HepG2 (cell line): ENCODE measurements at regions not wholly inside any gene's neighbourhood (a gene's known extent, or its start where the extent isn't known, plus 50 kb on each side); places are given as distances from the start of the nearest gene placed in this dataset.
"Not testable (repeated sequence)": the region's sequence is repeated elsewhere in the genome, so short reads cannot be mapped to it uniquely, and the experiment has no call there.

Experiments used
- ATAC-seq: fragments of 200-7000 bp; cut with Tn5 transposase; 3 replicates; pipeline ENCODE4 v1.9.1; 2020; ENCODE audit warnings: mild to moderate bottlenecking, moderate library complexity
- BruUV-seq: library from RNA; stranded (reverse); fragments of 400-500 nt; replicated peaks from 2 replicates; lab custom pipeline; 2021; lab: Mats Ljungman, UMichigan
- CTCF ChIA-PET: fragments of 300-600 bp; formaldehyde crosslinking; extraction: SDS; loops from one replicate; lab custom pipeline; 2021; ENCODE audit warnings: low total read pairs, inconsistent platforms, low intra/inter-chr PET ratio; lab: Yijun Ruan, JAX
- POLR2A ChIA-PET: fragments of 350-600 bp; sonication (Branson Sonifier 250); formaldehyde crosslinking; loops from one replicate; lab custom pipeline; 2020; ENCODE audit warnings: antibody characterized with exemption, inconsistent platforms; lab: Yijun Ruan, JAX
- DNase-seq: peaks from one replicate; pipeline ENCODE4 v3.0.0-alpha.2; 2015; ENCODE audit warnings: low spot score
- FAIRE-seq: peaks from 3 replicates; lab custom pipeline; 2011; peaks lifted over from hg19 to GRCh38; lab: Jason Lieb, UNC
- H2AFZ ChIP-seq: one replicate; pipeline ENCODE4 v1.6.1; 2011; ENCODE audit warnings: low read length, inconsistent platforms
- H3K27ac ChIP-seq: fragments of 300-600 bp; 3 replicates; pipeline ENCODE4 v1.8.0; 2011; ENCODE audit warnings: mixed run types, mild to moderate bottlenecking, mixed read lengths, low read length, inconsistent platforms; ENCODE audit not compliant: insufficient read depth; ENCODE audit errors: extremely low read length
- H3K27me3 ChIP-seq, 2 experiments: fragments of 200-600 bp in 1 of 2; 2 replicates in 1 of 2; 3 replicates in 1 of 2; pipeline versions ENCODE4 v1.6.0 to v1.8.0; 2011; ENCODE audit warnings: low read length in 2 of 2, mild to moderate bottlenecking in 2 of 2, moderate library complexity in 2 of 2, inconsistent platforms in 1 of 2; ENCODE audit not compliant: insufficient read depth in 2 of 2, control insufficient read depth in 1 of 2
- H3K36me3 ChIP-seq, 2 experiments: fragments of 200-600 bp in 1 of 2; replicated peaks in 1 of 2; 2 replicates in 1 of 2; 3 replicates in 1 of 2; pipeline versions ENCODE4 v1.5.1 to v1.8.0; 2011; ENCODE audit warnings: low read length in 2 of 2, inconsistent platforms in 1 of 2; ENCODE audit not compliant: insufficient read depth in 2 of 2, control insufficient read depth in 1 of 2
- H3K4me1 ChIP-seq: 2 replicates; pipeline ENCODE4 v1.5.1; 2012; ENCODE audit warnings: low read length, inconsistent platforms; ENCODE audit not compliant: insufficient read depth
- H3K4me2 ChIP-seq: 2 replicates; pipeline ENCODE4 v1.6.0; 2011; ENCODE audit warnings: low read depth, low read length, inconsistent platforms
- H3K4me3 ChIP-seq, 3 experiments: fragments of 200-600 bp in 1 of 3; sonication (generic), shearing (Covaris generic) in 1 of 3; replicated peaks in 1 of 3; 2 replicates each; pipeline ENCODE4 v1.5.1; 2011 to 2016; ENCODE audit warnings: low read length in 3 of 3, inconsistent platforms in 2 of 3, low read depth in 2 of 3, mild to moderate bottlenecking in 2 of 3, control low read depth in 1 of 3, mixed read lengths in 1 of 3; ENCODE audit not compliant: insufficient read depth in 1 of 3
- H3K79me2 ChIP-seq: one replicate; pipeline ENCODE4 v1.6.1; 2011; ENCODE audit warnings: low read length, inconsistent platforms; ENCODE audit not compliant: insufficient read depth
- H3K9ac ChIP-seq: 2 replicates; pipeline ENCODE4 v1.6.0; 2011; ENCODE audit warnings: mild to moderate bottlenecking, low read depth, low read length, inconsistent platforms; ENCODE audit not compliant: insufficient read depth
- H3K9me3 ChIP-seq: 2 replicates; pipeline ENCODE4 v1.5.1; 2012; ENCODE audit warnings: mild to moderate bottlenecking, low read length
- H4K20me1 ChIP-seq: 2 replicates; pipeline ENCODE4 v1.6.0; 2011; ENCODE audit warnings: inconsistent platforms, mild to moderate bottlenecking, low read length, moderate library complexity; ENCODE audit not compliant: insufficient read depth
- WGBS: methylation state at CpG from one replicate; pipeline ENCODE4 v1.1.6; 2017; ENCODE audit warnings: low lambda C conversion rate; 5-methylcytosine and 5-hydroxymethylcytosine counted together
- in situ Hi-C: cut with HindIII; loops from 2 replicates; pipeline ENCODE4 v1.10.0; 2017; ENCODE audit warnings: low pct_unique_long_range_greater_than_20kb; ENCODE audit not compliant: extremely low pct_ligation_motif_present
- intact Hi-C: fragments of 100-400 bp; cut with micrococcal nuclease; formaldehyde crosslinking; loops from one replicate; pipeline ENCODE4 v1.10.0; 2022; ENCODE audit not compliant: unreplicated experiment

DNA sequence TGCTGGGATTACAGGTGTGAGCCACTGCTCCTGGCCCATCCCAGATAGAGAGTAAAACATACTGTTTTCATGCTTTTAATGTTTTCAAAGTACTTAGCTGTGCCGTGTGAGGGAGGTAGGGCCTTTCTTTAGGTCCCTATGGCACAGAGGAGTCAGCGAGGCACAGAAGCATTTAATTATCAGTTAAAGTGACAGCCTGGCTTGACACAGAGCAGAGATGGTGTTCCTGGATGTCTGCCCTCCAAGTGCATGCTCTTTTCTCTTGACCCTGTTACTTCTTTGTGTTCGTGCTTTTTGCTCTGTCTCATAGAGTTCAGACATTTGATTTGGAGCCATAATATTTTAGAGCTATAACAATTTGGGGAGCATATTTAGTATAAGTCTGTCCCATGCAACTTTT is 199.5 kb downstream of the ANKRD36 start:
- POLR2A ChIA-PET, intact Hi-C loops, CTCF ChIA-PET, BruUV-seq, H3K4me1 ChIP-seq, H3K36me3 ChIP-seq, H2AFZ ChIP-seq, ATAC-seq, H3K27me3 ChIP-seq, FAIRE-seq, H3K27ac ChIP-seq, H3K4me3 ChIP-seq, H3K9me3 ChIP-seq, in situ Hi-C loops, H3K4me2 ChIP-seq, DNase-seq, H3K79me2 ChIP-seq, H3K9ac ChIP-seq, H4K20me1 ChIP-seq: not testable (repeated sequence)
- WGBS = no CpG with 5 or more reads among the region's 3 CpGs

DNA sequence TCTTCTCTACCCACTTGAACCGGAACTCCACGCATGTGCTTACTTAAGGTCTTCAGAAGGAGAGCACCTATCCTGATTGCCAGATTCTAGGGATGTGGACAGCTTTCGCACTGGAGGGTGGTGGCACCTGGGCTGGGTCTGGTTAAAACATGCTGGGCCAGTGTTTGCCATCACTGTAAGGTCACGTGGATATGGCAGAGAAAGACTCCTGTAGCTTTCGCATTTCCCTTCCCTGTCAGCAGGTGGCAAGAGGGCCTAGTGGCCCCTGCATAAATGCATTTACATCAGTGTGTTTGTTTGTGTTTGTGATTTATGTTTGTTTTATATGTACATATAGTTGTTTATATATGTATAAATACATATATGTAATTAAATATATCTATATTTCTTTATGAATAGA is 192.5 kb downstream of the ANKRD36 start:
- peak; percentile 66 for ATAC-seq
- H3K4me2 ChIP-seq, H3K9me3 ChIP-seq, H3K36me3 ChIP-seq, H3K27me3 ChIP-seq, intact Hi-C loops, H3K79me2 ChIP-seq, H4K20me1 ChIP-seq, in situ Hi-C loops, H3K4me3 ChIP-seq, CTCF ChIA-PET, H3K9ac ChIP-seq, H2AFZ ChIP-seq, BruUV-seq, POLR2A ChIA-PET, DNase-seq, FAIRE-seq, H3K4me1 ChIP-seq, H3K27ac ChIP-seq: not testable (repeated sequence)
- WGBS = no CpG with 5 or more reads among the region's 5 CpGs

DNA sequence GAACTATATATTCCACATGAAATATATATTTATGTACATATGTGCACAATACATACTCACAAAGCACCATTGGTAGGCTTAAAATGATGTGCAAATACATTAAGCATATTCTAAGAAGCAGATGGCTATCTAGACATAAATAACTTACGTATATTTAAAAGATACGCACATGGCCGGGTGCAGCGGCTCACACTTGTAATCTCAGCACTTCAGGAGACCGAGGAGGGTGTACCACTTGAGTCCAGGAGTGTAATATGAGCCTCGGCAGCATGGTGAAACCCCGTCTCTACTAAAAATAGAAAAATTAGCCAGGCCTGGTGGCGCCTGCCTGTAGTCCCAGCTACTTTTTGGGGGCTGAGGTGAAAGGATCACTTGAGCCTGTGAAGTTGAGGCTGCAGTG is 189.9 kb downstream of the ANKRD36 start:
- FAIRE-seq, H3K4me3 ChIP-seq, BruUV-seq, H3K4me1 ChIP-seq, H3K27me3 ChIP-seq, POLR2A ChIA-PET, H3K4me2 ChIP-seq, H3K27ac ChIP-seq, H2AFZ ChIP-seq, H3K9me3 ChIP-seq, DNase-seq, in situ Hi-C loops, ATAC-seq, H3K9ac ChIP-seq, CTCF ChIA-PET, H4K20me1 ChIP-seq, intact Hi-C loops, H3K79me2 ChIP-seq, H3K36me3 ChIP-seq: not testable (repeated sequence)
- 21% methylated on average over 4 of the region's 8 CpGs for WGBS

DNA sequence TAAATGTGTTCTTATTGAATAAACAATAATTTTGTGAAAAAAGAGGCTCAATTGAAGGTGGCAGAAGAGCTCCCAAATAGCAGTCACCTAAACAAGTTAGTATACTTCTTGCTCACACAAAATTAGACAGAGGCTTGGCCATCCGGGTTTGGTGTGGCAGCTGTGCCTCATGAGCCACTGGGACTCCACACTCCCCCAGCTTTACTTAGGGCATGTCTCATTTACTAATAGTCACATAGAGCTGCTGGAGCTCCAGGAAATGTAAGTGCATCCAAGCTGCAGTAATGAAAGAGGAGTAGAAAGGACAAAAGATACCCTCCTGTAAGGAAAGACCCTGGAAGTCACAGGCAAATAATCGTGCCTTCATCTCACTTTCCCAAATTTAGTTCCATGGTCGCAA is 188.8 kb downstream of the ANKRD36 start:
- FAIRE-seq, CTCF ChIA-PET: not testable (repeated sequence)

More for the DNA sequence above, 188.8 kb downstream of the ANKRD36 start:
- H2AFZ ChIP-seq, H3K27ac ChIP-seq, H3K9ac ChIP-seq, H3K4me3 ChIP-seq, POLR2A ChIA-PET, intact Hi-C loops, H3K79me2 ChIP-seq, H3K4me1 ChIP-seq, DNase-seq, H3K4me2 ChIP-seq, H3K27me3 ChIP-seq, BruUV-seq, ATAC-seq, H3K9me3 ChIP-seq, H3K36me3 ChIP-seq, in situ Hi-C loops, H4K20me1 ChIP-seq: not testable (repeated sequence)
- WGBS = no CpG with 5 or more reads among the region's 3 CpGs
